ENCODE measurements at regions not wholly inside any gene's neighbourhood (a gene's known extent, or its start where the extent isn't known, plus 50 kb on each side); places are given as distances from the start of the nearest gene placed in this dataset.

DNA sequence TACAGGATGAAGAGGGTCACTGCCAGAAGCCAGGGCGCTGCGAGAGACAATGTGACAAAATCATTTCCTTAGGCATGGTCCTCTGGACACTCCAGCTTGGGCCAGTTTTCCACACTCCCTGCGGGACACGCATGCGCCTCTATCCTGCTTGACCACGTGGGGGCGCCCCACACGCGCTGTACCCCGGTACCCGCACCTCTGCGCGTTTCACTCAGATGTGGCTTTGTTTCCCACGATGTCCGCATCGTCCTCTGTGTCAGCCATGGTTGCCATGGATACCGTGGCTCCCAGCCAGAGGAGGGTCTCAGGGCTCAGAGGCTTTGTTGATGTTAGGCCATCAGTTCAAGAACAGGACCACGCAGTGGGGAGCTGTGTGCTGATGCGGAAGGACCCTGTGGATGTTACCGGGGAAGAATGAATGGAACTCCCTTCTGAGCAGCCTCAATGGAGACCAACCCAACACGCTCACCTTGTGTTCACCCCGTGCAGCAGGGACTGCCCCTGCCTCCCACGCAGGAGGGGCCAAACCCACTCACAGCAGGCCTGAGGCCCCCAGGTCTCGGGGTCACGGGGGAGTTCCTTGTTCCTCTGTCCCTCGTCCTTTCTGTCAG is 65.8 kb upstream of the SLC22A11 start (continued):
- TF ChIP-seq, protein P1, sequence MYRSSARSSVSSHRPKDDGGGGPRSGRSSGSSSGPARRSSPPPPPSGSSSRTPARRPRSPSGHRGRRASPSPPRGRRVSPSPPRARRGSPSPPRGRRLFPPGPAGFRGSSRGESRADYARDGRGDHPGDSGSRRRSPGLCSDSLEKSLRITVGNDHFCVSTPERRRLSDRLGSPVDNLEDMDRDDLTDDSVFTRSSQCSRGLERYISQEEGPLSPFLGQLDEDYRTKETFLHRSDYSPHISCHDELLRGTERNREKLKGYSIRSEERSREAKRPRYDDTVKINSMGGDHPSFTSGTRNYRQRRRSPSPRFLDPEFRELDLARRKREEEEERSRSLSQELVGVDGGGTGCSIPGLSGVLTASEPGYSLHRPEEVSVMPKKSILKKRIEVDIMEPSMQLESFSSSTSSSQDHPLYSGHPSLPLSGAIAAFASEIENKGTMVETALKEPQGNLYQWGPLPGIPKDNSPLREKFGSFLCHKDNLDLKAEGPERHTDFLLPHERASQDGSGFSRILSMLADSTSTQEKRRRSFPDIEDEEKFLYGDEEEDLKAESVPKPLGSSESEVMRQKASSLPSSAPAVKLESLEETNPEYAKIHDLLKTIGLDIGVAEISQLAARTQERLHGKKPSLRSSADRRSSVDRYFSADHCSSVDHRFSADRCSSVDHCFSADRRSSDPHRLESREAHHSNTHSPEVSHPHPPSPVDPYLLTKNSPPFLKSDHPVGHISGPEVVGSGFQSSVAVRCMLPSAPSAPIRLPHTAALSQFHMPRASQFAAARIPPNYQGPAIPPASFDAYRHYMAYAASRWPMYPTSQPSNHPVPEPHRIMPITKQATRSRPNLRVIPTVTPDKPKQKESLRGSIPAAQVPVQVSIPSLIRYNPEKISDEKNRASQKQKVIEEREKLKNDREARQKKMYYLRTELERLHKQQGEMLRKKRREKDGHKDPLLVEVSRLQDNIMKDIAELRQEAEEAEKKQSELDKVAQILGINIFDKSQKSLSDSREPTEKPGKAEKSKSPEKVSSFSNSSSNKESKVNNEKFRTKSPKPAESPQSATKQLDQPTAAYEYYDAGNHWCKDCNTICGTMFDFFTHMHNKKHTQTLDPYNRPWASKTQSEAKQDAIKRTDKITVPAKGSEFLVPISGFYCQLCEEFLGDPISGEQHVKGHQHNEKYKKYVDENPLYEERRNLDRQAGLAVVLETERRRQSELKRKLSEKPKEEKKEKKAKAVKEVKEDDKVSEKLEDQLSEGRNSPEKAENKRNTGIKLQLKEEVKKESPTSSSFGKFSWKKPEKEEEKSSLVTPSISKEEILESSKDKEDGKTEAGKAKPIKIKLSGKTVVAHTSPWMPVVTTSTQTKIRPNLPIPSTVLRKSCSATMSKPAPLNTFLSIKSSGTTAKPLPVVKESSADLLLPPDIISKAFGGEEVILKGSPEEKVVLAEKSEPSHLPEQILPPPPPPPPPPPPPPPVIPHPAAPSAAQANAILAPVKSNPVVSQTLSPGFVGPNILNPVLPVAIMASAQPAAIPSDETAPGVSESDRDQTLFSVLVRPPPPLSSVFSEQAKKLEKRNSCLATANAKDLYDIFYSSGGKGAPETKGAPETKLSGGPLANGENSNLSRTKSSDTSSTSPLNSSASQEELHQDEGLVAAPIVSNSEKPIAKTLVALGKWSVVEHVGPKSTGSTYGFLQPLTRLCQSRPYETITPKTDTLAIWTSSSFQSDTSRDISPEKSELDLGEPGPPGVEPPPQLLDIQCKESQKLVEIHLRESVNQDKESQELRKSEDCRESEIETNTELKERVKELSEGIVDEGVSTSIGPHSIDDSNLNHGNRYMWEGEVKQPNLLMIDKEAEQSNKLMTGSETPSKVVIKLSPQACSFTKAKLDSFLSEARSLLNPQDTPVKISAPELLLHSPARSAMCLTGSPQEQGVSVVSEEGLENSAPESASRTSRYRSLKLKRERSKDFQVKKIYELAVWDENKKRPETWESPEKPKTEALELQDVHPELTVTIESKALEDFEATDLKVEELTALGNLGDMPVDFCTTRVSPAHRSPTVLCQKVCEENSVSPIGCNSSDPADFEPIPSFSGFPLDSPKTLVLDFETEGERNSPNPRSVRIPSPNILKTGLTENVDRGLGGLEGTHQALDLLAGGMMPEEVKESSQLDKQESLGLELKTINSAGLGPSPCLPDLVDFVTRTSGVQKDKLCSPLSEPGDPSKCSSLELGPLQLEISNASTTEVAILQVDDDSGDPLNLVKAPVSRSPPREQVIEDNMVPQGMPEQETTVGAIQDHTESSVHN (IDR thresholded peaks at IDR 0.05; ENCODE audit: borderline replicate concordance in 1 of 2, low read depth in 1 of 2) = no peak
- TF ChIP-seq CBFB (CRISPR knock-in tag; IDR thresholded peaks at IDR 0.05) = 0 out of 2 replicates have a peak, but pooled peaks have one; percentile 30
- TF ChIP-seq ZNF639 (CRISPR knock-in tag; conservative IDR thresholded peaks at IDR 0.05 in 1 of 2, IDR thresholded peaks at IDR 0.05 in 1 of 2) = no peak
- TF ChIP-seq, protein P2, sequence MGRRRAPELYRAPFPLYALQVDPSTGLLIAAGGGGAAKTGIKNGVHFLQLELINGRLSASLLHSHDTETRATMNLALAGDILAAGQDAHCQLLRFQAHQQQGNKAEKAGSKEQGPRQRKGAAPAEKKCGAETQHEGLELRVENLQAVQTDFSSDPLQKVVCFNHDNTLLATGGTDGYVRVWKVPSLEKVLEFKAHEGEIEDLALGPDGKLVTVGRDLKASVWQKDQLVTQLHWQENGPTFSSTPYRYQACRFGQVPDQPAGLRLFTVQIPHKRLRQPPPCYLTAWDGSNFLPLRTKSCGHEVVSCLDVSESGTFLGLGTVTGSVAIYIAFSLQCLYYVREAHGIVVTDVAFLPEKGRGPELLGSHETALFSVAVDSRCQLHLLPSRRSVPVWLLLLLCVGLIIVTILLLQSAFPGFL (CRISPR knock-in tag; IDR thresholded peaks at IDR 0.05) = no peak
- no peak for TF ChIP-seq STAT5B (CRISPR knock-in tag; IDR thresholded peaks at IDR 0.05)
- no peak for TF ChIP-seq FOXM1 (IDR thresholded peaks at IDR 0.05; ENCODE audit: low read depth)
- TF ChIP-seq FOXM1 (CRISPR knock-in tag; IDR thresholded peaks at IDR 0.05; ENCODE audit: low read depth) = 0 out of 2 replicates have a peak, but pooled peaks have one; percentile 63
- TF ChIP-seq SETDB1 (IDR thresholded peaks at IDR 0.05; ENCODE audit: low read length) = no peak
- TF ChIP-seq ZNF24 (IDR thresholded peaks at IDR 0.05) = 0 out of 2 replicates have a peak, but pooled peaks have one; percentile 54
- TF ChIP-seq SMARCE1 (IDR thresholded peaks at IDR 0.05) = no peak
- TF ChIP-seq ARHGAP35 (IDR thresholded peaks at IDR 0.05; ENCODE audit: partially characterized antibody) = no peak
- no peak for TF ChIP-seq SIN3B (IDR thresholded peaks at IDR 0.05; ENCODE audit: low read depth)
- TF ChIP-seq JUN (IDR thresholded peaks at IDR 0.05; ENCODE audit: borderline replicate concordance, low read depth, low read length) = peak; percentile 38; the same call in 1 of the 2 replicates
- TF ChIP-seq JUN (CRISPR knock-in tag; IDR thresholded peaks at IDR 0.05; ENCODE audit: borderline replicate concordance) = no peak
- peak; percentile 43; the same call in 1 of the 2 replicates for TF ChIP-seq TFAP4 (CRISPR knock-in tag; IDR thresholded peaks at IDR 0.05; ENCODE audit: borderline replicate concordance)
- peak; percentile 63 for TF ChIP-seq CXXC5 (CRISPR knock-in tag; IDR thresholded peaks at IDR 0.05)
- peak; percentile 46; the same call in 1 of the 2 replicates for TF ChIP-seq MTA3 (IDR thresholded peaks at IDR 0.05; ENCODE audit: borderline replicate concordance)

Measured in K562 (cell line).